ENCODE measurements at regions not wholly inside any gene's neighbourhood (a gene's known extent, or its start where the extent isn't known, plus 50 kb on each side); places are given as distances from the start of the nearest gene placed in this dataset.

- Histone ChIP-seq H3K36me3 (no peaks in the 10 kb centered on the region), H3K4me3 (no peak overlapping the region), H3K9me3 (no peaks in the 10 kb centered on the region), H3K27me3 (no peaks in the 10 kb centered on the region), H3K27ac (no peak overlapping the region), H3K4me1 (no peaks in the 10 kb centered on the region)
- intact Hi-C loops (cut with DNase I) = no loop called here
- DNase-seq (ENCODE audit: low spot score in 2 of 2) = no peak
- TF ChIP-seq CTCF (IDR thresholded peaks at IDR 0.05) = no peak
These were observed 100.5 kb downstream of the TMEM174 start for GRCh38 chr5:73273379-73274050.

DNA sequence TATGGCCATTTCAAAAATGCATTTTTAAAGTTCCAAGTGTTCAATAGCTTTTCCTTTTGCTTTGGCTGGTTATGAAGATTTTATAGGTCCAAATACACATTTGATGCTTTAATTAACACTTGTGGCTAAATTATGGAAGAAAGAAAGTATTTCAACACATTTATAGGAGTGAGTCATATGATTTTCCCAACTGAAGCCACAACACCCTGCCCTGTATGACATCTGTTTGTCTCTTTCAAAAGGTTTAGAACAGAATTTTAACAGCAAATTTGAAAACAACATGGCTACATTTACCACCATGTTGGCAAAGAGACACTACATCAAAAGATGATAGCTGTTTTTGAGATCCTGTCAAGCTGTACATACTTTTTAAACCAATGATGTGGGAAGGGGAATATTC is 99.4 kb downstream of the TMEM174 start:
- Histone ChIP-seq H3K4me3 (no peak overlapping the region), H3K4me1 (peaks cover 0 to 5% of the 10 kb centered on the region in 2 donors), H3K9me3 (no peaks in the 10 kb centered on the region), H3K27me3 (no peaks in the 10 kb centered on the region), H3K36me3 (no peaks in the 10 kb centered on the region), H3K27ac (no peak overlapping the region)
- intact Hi-C loops (cut with DNase I) = no loop called here
- TF ChIP-seq CTCF (IDR thresholded peaks at IDR 0.05) = no peak
- DNase-seq (ENCODE audit: low spot score in 2 of 2) = no peak

- Histone ChIP-seq H3K4me3 (no peak overlapping the region), H3K4me1 (peaks cover 0 to 15% of the 10 kb centered on the region in 2 donors), H3K36me3 (no peaks in the 10 kb centered on the region), H3K9me3 (no peaks in the 10 kb centered on the region), H3K27me3 (no peaks in the 10 kb centered on the region), H3K27ac (no peak overlapping the region)
- DNase-seq (ENCODE audit: low spot score in 2 of 2) = no peak
- no peak for TF ChIP-seq CTCF (IDR thresholded peaks at IDR 0.05)
- intact Hi-C loops (cut with DNase I) = no loop called here
These were observed 95.8 kb downstream of the TMEM174 start for GRCh38 chr5:73268826-73269225.

GRCh38 chr5:73267766-73268435 is 94.9 kb downstream of the TMEM174 start:
- Histone ChIP-seq H3K9me3 (no peaks in the 10 kb centered on the region), H3K36me3 (no peaks in the 10 kb centered on the region), H3K27ac (peak overlapping the region; percentile 59 to 70), H3K27me3 (no peaks in the 10 kb centered on the region), H3K4me3 (peak overlapping the region in 1 of 2 donors; percentile 30), H3K4me1 (peaks cover 0 to 15% of the 10 kb centered on the region in 2 donors)
- intact Hi-C loops (cut with DNase I) = no loop called here
- no peak for TF ChIP-seq CTCF (IDR thresholded peaks at IDR 0.05)
- no peak for DNase-seq (ENCODE audit: low spot score in 2 of 2)

DNA sequence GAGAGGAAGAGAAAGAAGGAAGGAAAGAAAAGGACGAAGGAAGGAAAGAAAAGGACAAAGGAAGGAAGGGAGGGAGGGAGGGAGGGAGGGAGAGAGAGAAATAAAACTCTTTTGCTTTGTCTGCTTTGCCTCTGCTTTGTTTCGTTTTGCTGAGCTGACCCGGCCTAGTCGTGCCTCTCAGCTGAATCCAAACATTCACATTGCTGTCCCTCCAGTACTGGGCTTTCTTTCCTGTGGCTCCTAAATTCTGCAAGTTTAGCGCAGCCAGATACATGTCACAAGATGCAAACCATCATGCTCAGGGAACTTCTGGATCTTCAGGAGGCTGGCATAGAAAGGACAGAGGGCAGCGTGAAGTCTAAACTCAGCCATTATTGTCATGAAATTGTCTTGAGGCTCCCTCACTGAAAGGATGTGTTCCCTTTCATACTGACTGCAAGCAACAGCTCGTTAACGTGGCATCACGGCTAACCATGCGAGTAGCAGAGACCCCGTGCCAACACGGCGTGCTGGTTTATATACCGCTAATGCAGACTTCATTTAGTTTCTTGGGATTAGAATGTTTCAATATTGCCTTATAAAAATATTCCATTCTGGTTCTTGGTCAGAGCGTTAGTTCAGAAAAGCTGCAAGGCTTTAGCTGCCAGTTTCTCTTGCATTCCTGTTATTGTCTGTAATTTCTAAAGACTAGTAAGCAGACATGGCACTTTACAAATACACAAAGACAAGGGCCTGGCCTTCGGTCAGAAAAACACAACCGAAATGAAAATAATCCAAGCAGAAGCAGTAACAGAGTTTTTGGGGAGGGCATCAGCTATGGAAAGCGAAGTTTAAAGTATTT is 94.2 kb downstream of the TMEM174 start:
- DNase-seq (ENCODE audit: low spot score in 2 of 2) = no peak
- Histone ChIP-seq H3K4me1 (peaks cover 0 to 15% of the 10 kb centered on the region in 2 donors), H3K27ac (peak overlapping the region; percentile 59 to 70), H3K36me3 (no peaks in the 10 kb centered on the region), H3K4me3 (peak overlapping the region in 1 of 2 donors; percentile 30), H3K27me3 (no peaks in the 10 kb centered on the region), H3K9me3 (no peaks in the 10 kb centered on the region)
- intact Hi-C loops (cut with DNase I) = no loop called here
- TF ChIP-seq CTCF (IDR thresholded peaks at IDR 0.05) = no peak
